ENCODE measurements at regions not wholly inside any gene's neighbourhood (a gene's known extent, or its start where the extent isn't known, plus 50 kb on each side); places are given as distances from the start of the nearest gene placed in this dataset.

GRCh38 chr5:116626272-116626723, 51.7 kb upstream of the SEMA6A start:
- TF ChIP-seq EZH2 (optimal IDR thresholded peaks at IDR 0.05; ENCODE audit: low read depth, low read length) (no peak), CTCF (IDR thresholded peaks at IDR 0.05; ENCODE audit: low read length) (no peak), EZH2phosphoT487 (IDR thresholded peaks at IDR 0.05; ENCODE audit: low read length) (no peak)
- Histone ChIP-seq H3K4me2 (ENCODE audit: low read depth, low read length) (no peak overlapping the region), H3K9me2 (replicated peaks; ENCODE audit: insufficient read depth, low read length) (no peaks in the 10 kb centered on the region), H3K9ac (ENCODE audit: low read length) (no peak overlapping the region), H3K27ac (ENCODE audit: low read length) (no peak overlapping the region), H3K9me3 (replicated peaks; ENCODE audit: insufficient read depth, low read length) (no peaks in the 10 kb centered on the region), H3K36me3 (replicated peaks; ENCODE audit: insufficient read depth, low read length) (no peaks in the 10 kb centered on the region), H3K4me3 (ENCODE audit: low read length) (no peak overlapping the region), H4K20me1 (ENCODE audit: insufficient read depth, low read length) (no peaks in the 10 kb centered on the region), H3F3A (ENCODE audit: insufficient read depth, low read length) (no peaks in the 10 kb centered on the region), H3K27me3 (replicated peaks; ENCODE audit: insufficient read depth, low read length) (no peaks in the 10 kb centered on the region), H3K79me2 (ENCODE audit: low read length) (no peaks in the 10 kb centered on the region), H2AFZ (ENCODE audit: low read length) (no peak overlapping the region), H3K4me1 (ENCODE audit: low read length) (no peaks in the 10 kb centered on the region)
- no peak for DNase-seq
